NOMO-1 treated with dmso at 0.1 percent for 144 hours (cell line): ENCODE measurements at regions not wholly inside any gene's neighbourhood (a gene's known extent, or its start where the extent isn't known, plus 50 kb on each side); places are given as distances from the start of the nearest gene placed in this dataset.
A peak's percentile ranks its signal among the peaks of the same experiment; 100 is the strongest.
"Not testable (repeated sequence)": the region's sequence is repeated elsewhere in the genome, so short reads cannot be mapped to it uniquely, and the experiment has no call there.

ENCODE experiments used
- DNase-seq: peaks from one replicate; lab custom pipeline; 2025; ENCODE audit not compliant: unreplicated experiment; lab: John Stamatoyannopoulos, UW

GRCh38 chr14:105943973-105944602, 417.7 kb downstream of the TMEM121 start:
- DNase-seq, result no peak

GRCh38 chr14:105944632-105945610, 418.5 kb downstream of the TMEM121 start:
- DNase-seq, result peak; percentile 54

- DNase-seq, result peak; percentile 1
These were observed 419.5 kb downstream of the TMEM121 start for GRCh38 chr14:105945896-105946295.

GRCh38 chr14:105947599-105947998, 421.2 kb downstream of the TMEM121 start:
- no peak for DNase-seq

GRCh38 chr14:105948955-105949354, 422.6 kb downstream of the TMEM121 start:
- DNase-seq, result peak; percentile 72

- DNase-seq, result not testable (repeated sequence)
These were observed 424.0 kb downstream of the TMEM121 start for GRCh38 chr14:105950364-105950892.

- no peak for DNase-seq
These were observed 425.0 kb downstream of the TMEM121 start for GRCh38 chr14:105951399-105951798.

GRCh38 chr14:105952222-105952621, 425.8 kb downstream of the TMEM121 start:
- no peak for DNase-seq

- no peak for DNase-seq
These were observed 426.4 kb downstream of the TMEM121 start for GRCh38 chr14:105952826-105953225.

GRCh38 chr14:105961625-105962024, 435.2 kb downstream of the TMEM121 start:
- not testable (repeated sequence) for DNase-seq

- no peak for DNase-seq
These were observed 436.1 kb downstream of the TMEM121 start for GRCh38 chr14:105962532-105962931.

- DNase-seq, result no peak
These were observed 441.9 kb downstream of the TMEM121 start for GRCh38 chr14:105968291-105968690.

- DNase-seq, result peak; percentile 10
These were observed 442.6 kb downstream of the TMEM121 start for GRCh38 chr14:105969026-105969425.

GRCh38 chr14:105970821-105971220, 444.4 kb downstream of the TMEM121 start:
- not testable (repeated sequence) for DNase-seq

- DNase-seq, result no peak
These were observed 445.5 kb downstream of the TMEM121 start for GRCh38 chr14:105971593-105972500.

- DNase-seq, result no peak
These were observed 448.5 kb downstream of the TMEM121 start for GRCh38 chr14:105974902-105975301.

GRCh38 chr14:105978618-105979295, 452.4 kb downstream of the TMEM121 start:
- DNase-seq, result no peak

GRCh38 chr14:105979446-105979845, 453.1 kb downstream of the TMEM121 start:
- no peak for DNase-seq

GRCh38 chr14:105980224-105980623, 453.8 kb downstream of the TMEM121 start:
- DNase-seq, result no peak
